ENCODE measurements at regions not wholly inside any gene's neighbourhood (a gene's known extent, or its start where the extent isn't known, plus 50 kb on each side); places are given as distances from the start of the nearest gene placed in this dataset.
A peak's percentile ranks its signal among the peaks of the same experiment; 100 is the strongest.

- in situ Hi-C loops (cut with MboI; ENCODE audit: low sequenced_read_pairs), result no loop called here
- H2AK5ac ChIP-seq (ENCODE audit: low read depth, low read length), result peak overlapping the region; percentile 56; the same call in 1 of the 2 replicates
- no peak overlapping the region for H2BK15ac ChIP-seq (ENCODE audit: low read depth, low read length)
- no peak overlapping the region for H3K4ac ChIP-seq (ENCODE audit: low read depth, low read length)
- H2BK5ac ChIP-seq (ENCODE audit: low read depth, low read length, poor library complexity, severe bottlenecking), result no peak overlapping the region
- H3K27me3 ChIP-seq (ENCODE audit: control insufficient read depth, insufficient read depth, low read length), result no peaks in the 10 kb centered on the region
- dilution Hi-C loops (cut with HindIII; ENCODE audit: low sequenced_read_pairs, unreplicated experiment), result no loop called here
- no peak overlapping the region for H3K56ac ChIP-seq (ENCODE audit: extremely low read depth, insufficient read depth, low read length)
- no peak overlapping the region for H3K4me3 ChIP-seq (ENCODE audit: insufficient read depth, low read depth, low read length)
- H4K91ac ChIP-seq (ENCODE audit: insufficient read depth, low read depth, low read length), result no peak overlapping the region
- no peak overlapping the region for H3K23ac ChIP-seq (ENCODE audit: low read depth, low read length)
- no peak overlapping the region for H2AK9ac ChIP-seq (replicated peaks; ENCODE audit: low read depth, low read length, poor library complexity)
- no peak overlapping the region; a peak in 1 of 4 replicates for H4K8ac ChIP-seq (ENCODE audit: low read depth in 2 of 2, low read length in 2 of 2)
- no peak overlapping the region for H3K9ac ChIP-seq (ENCODE audit: low read depth, low read length)
- no peak overlapping the region for H2AFZ ChIP-seq (replicated peaks; ENCODE audit: low read length, poor library complexity)
- H3K4me1 ChIP-seq (ENCODE audit: control insufficient read depth, insufficient read depth, low read length), result peaks cover 5% of the 10 kb centered on the region
- no peak overlapping the region for H3K27ac ChIP-seq (ENCODE audit: insufficient read depth, low read length)
- no peaks in the 10 kb centered on the region for H3K36me3 ChIP-seq (ENCODE audit: control insufficient read depth, insufficient read depth, low read length)
- H3K9me1 ChIP-seq (ENCODE audit: insufficient read depth, low read length), result 0 out of 2 replicates have a peak, but pooled peaks cover 2% of the 10 kb centered on the region
- TF ChIP-seq BHLHE40 (IDR thresholded peaks at IDR 0.05; ENCODE audit: low read depth, low read length), result no peak
- H3K79me1 ChIP-seq (ENCODE audit: low read depth in 1 of 2, low read length in 2 of 2), result no peaks in the 10 kb centered on the region
- no peaks in the 10 kb centered on the region for H3K9me3 ChIP-seq (ENCODE audit: control insufficient read depth, insufficient read depth, low read length)
- no peak overlapping the region for H2BK120ac ChIP-seq (ENCODE audit: low read depth, low read length)
- no peak overlapping the region for H3K4me2 ChIP-seq (ENCODE audit: low read depth, low read length)
- intact Hi-C loops (cut with micrococcal nuclease), result loop anchor here (10.0 kb wide), 1 partner anchor 88 kb away; no protein-coding TSS in a partner anchor
- no peaks in the 10 kb centered on the region for H4K20me1 ChIP-seq (ENCODE audit: insufficient read depth, low read length)
- H3K14ac ChIP-seq (replicated peaks; ENCODE audit: low read depth, low read length), result no peak overlapping the region
- ChIA-PET POLR2A (ENCODE audit: unreplicated experiment) (no interaction called here), CTCF (no interaction called here)
- no TSS peak for BruUV-seq (replicated peaks)
- no CpG with 5 or more reads among the region's 3 CpGs for WGBS, 2 experiments (ENCODE audit: extremely low coverage in 2 of 2, insufficient read length in 1 of 2)
- H3K18ac ChIP-seq (ENCODE audit: low read depth, low read length), result peak overlapping the region; percentile 73; the same call in 1 of the 2 replicates
- DNase-seq (no peak), ATAC-seq (ENCODE audit: low read depth) (no peak)
- H4K5ac ChIP-seq (ENCODE audit: low read depth, low read length), result no peak overlapping the region
- H2BK20ac ChIP-seq (ENCODE audit: low read depth, low read length), result peak overlapping the region; percentile 56; the same call in 1 of the 2 replicates
Measured at GRCh38 chr6:133746417-133746770, 142.5 kb upstream of the TCF21 start.

Data from IMR-90 (cell line).